Sciatic nerve (tissue), 2 donors: ENCODE measurements at regions not wholly inside any gene's neighbourhood (a gene's known extent, or its start where the extent isn't known, plus 50 kb on each side); places are given as distances from the start of the nearest gene placed in this dataset.
"Not testable (repeated sequence)": the region's sequence is repeated elsewhere in the genome, so short reads cannot be mapped to it uniquely, and the experiment has no call there.

Experiments used
- ATAC-seq: fragments of 200-7000 bp; cut with Tn5 transposase; one replicate; pipeline ENCODE4 v1.9.1; 2020; ENCODE audit warnings: mild to moderate bottlenecking, moderate library complexity
- DNase-seq: peaks from one replicate; pipeline ENCODE4 v3.0.0-alpha.2; 2020; ENCODE audit warnings: low spot score
- intact Hi-C: fragments of 100-400 bp; cut with DNase I; formaldehyde crosslinking; loops from one replicate; pipeline ENCODE4 v1.14.2; 2022
- donor health status: DM: no; HTN: no; CAD: no.
- donor health status: DM: no; HTN: no; CAD: no.

- no peak for ATAC-seq
- no peak for DNase-seq
- intact Hi-C loops, result no loop called here
Measured at GRCh38 chr10:9560976-9561375, 1456.7 kb upstream of the CELF2 start.

GRCh38 chr10:9561821-9562505, 1455.7 kb upstream of the CELF2 start:
- ATAC-seq (no peak), DNase-seq (no peak)
- intact Hi-C loops, result no loop called here

DNA sequence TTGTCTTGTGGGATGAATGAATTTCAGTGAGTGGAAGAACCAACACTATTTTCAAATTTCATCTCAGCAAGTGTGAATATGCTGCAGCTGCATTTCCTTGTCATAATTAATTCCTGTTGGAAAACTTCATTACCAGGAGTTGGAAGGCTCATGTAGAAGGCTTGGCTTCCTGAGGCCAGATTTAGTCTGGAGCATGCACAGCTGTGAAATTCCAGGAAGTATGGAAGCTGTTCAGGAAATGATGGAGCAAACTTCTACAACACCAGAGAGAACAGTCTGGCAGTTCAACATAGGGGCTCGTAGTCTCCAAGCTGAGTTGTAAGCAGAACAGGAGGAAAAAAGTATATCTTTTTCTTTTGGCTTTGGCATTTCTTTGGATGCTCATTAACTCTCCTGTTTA, 1439.9 kb upstream of the CELF2 start:
- no peak for ATAC-seq
- DNase-seq, result no peak
- intact Hi-C loops, result no loop called here

- DNase-seq, result no peak
- intact Hi-C loops, result no loop called here
- no peak for ATAC-seq
Measured at GRCh38 chr10:9579110-9579705, 1438.5 kb upstream of the CELF2 start.

GRCh38 chr10:9582803-9583202, 1434.9 kb upstream of the CELF2 start:
- ATAC-seq, intact Hi-C loops, DNase-seq: not testable (repeated sequence)

DNA sequence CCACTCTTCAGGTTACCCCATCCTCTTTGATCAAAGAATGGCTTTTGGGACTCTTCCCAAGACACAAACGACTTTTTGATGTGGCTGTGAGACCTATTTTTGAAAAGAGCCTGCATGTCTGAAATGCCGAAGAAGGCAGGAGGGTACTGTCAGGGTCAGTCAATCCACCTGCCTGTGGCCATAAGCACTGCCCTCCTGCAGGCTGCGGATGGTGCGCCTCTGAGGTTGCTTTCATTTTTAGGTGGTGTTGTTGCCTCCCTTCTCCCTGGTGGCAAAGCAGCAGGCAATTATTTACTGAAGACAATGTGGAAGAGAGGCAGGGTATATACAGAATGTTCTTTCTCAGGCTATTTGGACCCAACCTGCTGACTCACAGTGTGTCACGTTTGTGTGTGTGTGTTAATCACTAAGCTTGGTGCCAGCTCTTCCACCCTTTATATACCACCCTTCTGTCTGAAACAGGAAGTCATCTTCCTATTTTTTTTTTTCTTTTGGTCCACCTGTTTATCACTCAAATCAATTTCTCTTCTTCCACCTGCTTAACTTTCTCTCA, 1421.2 kb upstream of the CELF2 start:
- ATAC-seq (no peak), DNase-seq (no peak)
- intact Hi-C loops, result no loop called here

DNA sequence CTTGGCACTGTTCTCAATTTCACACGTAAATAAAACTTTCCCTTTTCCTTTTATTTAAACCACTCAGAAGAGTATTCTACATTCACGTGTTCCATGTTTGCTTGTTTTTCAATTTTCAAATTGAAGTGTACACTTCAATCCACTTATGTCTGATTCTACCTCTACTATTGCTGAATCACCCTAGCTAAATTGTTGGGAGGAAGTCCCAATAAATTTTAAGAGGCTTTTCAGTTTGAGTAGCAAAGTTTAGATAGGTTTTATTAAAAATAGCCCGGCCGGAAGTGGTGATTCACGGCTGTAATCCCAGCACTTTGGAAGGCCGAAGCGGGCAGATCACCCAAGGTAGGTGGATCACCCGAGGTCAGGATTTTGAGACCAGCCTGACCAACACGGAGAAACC, 1414.7 kb upstream of the CELF2 start:
- DNase-seq (no peak), ATAC-seq (no peak)
- intact Hi-C loops, result no loop called here

GRCh38 chr10:9603972-9604371, 1413.7 kb upstream of the CELF2 start:
- ATAC-seq (no peak), DNase-seq (no peak)
- intact Hi-C loops, result no loop called here

GRCh38 chr10:9605231-9605630, 1412.4 kb upstream of the CELF2 start:
- ATAC-seq (no peak), DNase-seq (no peak)
- intact Hi-C loops, result no loop called here

DNA sequence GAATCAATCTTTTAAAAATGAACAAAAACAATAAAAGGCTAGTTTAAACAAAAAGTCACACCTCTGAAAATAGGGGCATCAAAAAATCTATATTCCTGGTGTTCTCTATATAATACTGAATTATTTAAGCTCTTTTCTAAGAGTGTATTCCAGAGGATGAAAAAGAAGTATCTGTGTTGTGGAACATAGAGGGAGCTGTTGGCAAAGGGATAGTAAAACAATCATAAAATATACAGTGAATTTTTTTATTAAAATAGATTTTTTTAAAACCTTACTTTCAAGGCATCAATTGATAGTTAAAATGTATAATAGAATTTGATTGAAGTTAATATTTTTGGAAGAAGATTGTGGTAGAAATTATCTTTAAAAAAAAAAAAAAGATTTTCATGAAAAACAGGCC, 1409.1 kb upstream of the CELF2 start:
- no peak for ATAC-seq
- DNase-seq, result no peak
- intact Hi-C loops, result no loop called here

GRCh38 chr10:9613338-9614075, 1404.2 kb upstream of the CELF2 start:
- intact Hi-C loops, result no loop called here
- DNase-seq (no peak), ATAC-seq (no peak)

GRCh38 chr10:9615189-9615588, 1402.5 kb upstream of the CELF2 start:
- ATAC-seq (no peak), DNase-seq (no peak)
- intact Hi-C loops, result no loop called here

- intact Hi-C loops, result no loop called here
- no peak for DNase-seq
- no peak for ATAC-seq
Measured at GRCh38 chr10:9621216-9621615, 1396.5 kb upstream of the CELF2 start.

DNA sequence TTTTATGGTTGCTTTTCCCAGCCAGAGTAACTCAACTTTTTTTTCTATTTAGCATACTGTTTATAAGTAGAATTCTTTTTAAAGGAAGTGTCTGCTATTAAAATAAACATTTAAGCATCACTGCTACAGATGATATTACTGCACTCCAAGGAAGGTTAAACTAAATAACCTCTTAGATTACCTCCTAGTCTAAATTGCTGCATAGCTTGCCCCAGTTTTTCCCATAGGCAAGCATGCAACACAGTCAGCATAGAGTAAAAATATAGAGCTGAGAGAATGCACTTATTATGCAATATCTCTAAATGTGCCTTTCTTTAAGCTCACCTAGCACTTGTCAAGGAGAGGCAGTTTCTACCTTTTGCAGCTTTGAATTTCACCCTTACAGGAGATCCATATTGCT, 1392.4 kb upstream of the CELF2 start:
- no peak for ATAC-seq
- no peak for DNase-seq
- intact Hi-C loops, result no loop called here

- DNase-seq (no peak), ATAC-seq (no peak)
- intact Hi-C loops, result no loop called here
Measured at GRCh38 chr10:9634466-9634865, 1383.2 kb upstream of the CELF2 start.

DNA sequence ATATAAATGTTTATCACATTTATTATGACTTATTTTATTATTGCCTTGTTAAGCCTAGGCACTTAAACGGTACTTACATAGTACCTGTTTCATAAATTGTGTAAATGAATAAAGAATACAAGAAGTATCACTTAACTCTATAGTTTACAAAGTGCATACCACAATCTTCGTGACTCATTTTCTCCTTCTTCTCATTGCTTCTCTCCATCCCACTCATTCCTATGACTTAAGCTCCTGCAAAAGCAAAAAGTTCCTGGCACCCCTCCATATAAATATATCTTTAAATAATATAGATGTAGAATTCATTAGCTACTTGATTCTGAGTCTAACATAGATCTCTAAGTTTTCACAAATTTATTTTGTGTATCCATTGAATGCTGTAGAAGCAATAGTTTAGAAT, 1382.0 kb upstream of the CELF2 start:
- DNase-seq, result no peak
- intact Hi-C loops, result no loop called here
- ATAC-seq, result no peak

- ATAC-seq (no peak), DNase-seq (no peak)
- intact Hi-C loops, result no loop called here
Measured at GRCh38 chr10:9636216-9636615, 1381.5 kb upstream of the CELF2 start.

GRCh38 chr10:9643782-9644181, 1373.9 kb upstream of the CELF2 start:
- DNase-seq (no peak), ATAC-seq (no peak)
- intact Hi-C loops, result no loop called here

GRCh38 chr10:9645404-9645803, 1372.3 kb upstream of the CELF2 start:
- DNase-seq (no peak), ATAC-seq (no peak)
- intact Hi-C loops, result no loop called here

DNA sequence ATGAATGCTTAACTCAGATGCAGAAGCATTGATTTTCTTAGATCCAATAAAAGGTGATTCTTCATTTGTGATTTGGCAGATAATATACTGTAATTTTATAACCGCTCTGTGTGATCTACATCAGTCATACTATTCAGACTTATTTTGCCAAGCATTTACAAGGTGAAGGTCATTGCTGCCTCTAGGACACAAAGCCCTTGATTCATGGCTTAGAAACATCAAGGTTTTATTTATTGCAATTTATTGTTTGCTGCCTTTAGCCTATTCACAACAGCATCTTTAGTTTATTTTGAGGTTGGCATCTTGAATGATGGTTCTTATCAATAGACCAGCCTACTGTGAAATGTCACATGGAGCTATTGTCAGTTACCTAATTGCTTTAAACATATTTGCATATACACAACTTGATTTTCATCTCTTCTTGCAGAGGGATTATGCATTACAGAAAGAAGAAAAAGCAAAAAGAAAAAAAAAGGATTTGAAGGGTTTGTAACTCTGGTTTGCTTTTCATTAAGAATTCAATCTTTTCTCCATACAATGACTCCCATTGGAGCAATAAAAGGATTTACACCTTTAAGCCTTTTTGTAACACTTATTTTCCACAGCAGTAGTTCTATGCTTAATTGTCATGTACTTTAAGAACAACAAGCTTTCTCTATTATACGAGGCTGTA, 1371.6 kb upstream of the CELF2 start:
- ATAC-seq (no peak), DNase-seq (no peak)
- intact Hi-C loops, result no loop called here
